ENCODE measurements at regions not wholly inside any gene's neighbourhood (a gene's known extent, or its start where the extent isn't known, plus 50 kb on each side); places are given as distances from the start of the nearest gene placed in this dataset.

DNA sequence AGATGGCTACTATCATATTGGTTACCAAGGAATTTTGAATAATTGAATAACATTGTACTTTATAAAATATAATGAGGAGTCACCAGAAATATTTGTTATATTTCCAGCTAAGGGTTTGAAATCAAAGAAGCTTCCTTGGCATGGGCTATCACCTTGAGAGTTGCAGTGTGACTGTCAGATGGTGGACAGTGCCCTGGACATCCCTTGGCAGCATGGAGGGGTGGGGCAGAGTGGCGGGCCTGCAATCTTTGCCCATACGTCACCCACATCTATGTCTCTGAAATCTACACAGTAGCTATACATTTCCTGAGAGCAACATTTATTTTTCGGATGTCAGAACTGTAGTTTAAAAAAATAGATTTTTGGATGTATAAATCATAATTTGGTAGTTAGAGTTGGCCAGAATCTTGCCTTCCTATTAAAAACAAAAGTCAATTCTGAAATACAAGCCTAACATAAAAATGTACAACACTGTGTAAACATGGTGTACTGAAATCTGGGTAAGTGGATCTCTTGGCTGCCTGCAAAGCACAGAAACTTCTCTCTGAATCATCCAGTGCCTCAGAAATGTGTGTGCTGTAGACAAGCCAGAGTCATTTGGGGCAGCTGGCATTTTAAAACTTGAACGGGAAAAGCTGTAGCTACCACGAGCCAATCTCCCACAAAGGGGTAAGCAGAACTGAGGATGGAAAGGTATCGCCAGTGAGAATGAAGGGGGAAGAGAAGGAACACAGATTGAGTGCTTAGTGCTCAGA, 124.2 kb upstream of the ARHGAP28 start:
- Histone ChIP-seq H3K27me3 (ENCODE audit: control insufficient read depth, insufficient read depth, low read length) (no peaks in the 10 kb centered on the region), H3K4me3 (ENCODE audit: low read length) (no peak overlapping the region), H3K36me3 (ENCODE audit: control insufficient read depth, insufficient read depth, low read length) (no peaks in the 10 kb centered on the region), H3K27ac (ENCODE audit: low read length) (no peak overlapping the region), H3K9me3 (ENCODE audit: control insufficient read depth, low read depth, low read length) (no peaks in the 10 kb centered on the region), H3K4me1 (ENCODE audit: control insufficient read depth, insufficient read depth, low read length) (no peaks in the 10 kb centered on the region)
- WGBS (ENCODE audit: insufficient coverage, low lambda C conversion rate), result no CpG with 5 or more reads among the region's 6 CpGs
- DNase-seq, result no peak

DNA sequence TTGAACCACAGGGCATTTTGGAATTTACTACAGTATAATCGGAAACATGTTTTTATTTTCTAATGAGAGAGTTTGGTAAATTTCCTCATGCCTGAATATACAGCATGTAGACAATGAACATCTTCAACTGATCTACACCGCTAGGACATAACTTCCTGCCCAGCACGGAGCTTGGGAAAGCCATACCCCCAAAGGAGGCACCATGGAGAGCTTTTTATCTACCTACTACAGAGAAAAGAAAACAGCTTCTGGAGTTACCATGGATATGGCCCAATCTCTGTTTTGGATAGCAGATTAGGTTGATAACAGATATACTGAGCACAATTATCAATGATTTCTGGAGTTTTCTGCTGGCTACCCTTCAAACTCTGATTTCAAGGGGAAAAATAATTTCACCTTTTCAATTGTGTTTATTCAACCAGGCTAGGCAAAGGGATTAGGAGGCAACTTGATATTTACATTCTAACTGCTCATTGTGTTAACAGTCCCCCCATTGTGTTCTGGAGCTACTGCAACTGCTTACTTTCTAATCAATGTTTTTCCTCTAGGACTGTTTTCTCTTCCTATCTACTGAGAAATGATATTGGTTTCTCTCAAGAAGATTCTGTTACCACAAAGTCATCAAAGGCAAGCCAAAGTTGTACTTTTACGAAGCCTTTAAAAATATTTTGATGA, 123.0 kb upstream of the ARHGAP28 start:
- no peaks in the 10 kb centered on the region for H3K9me3 ChIP-seq (ENCODE audit: control insufficient read depth, low read depth, low read length)
- WGBS (ENCODE audit: insufficient coverage, low lambda C conversion rate), result 90% methylated on average over 2 of the region's 4 CpGs
- no peaks in the 10 kb centered on the region for H3K27me3 ChIP-seq (ENCODE audit: control insufficient read depth, insufficient read depth, low read length)
- no peak for DNase-seq
- H3K4me3 ChIP-seq (ENCODE audit: low read length), result no peak overlapping the region
- no peaks in the 10 kb centered on the region for H3K4me1 ChIP-seq (ENCODE audit: control insufficient read depth, insufficient read depth, low read length)
- H3K27ac ChIP-seq (ENCODE audit: low read length), result no peak overlapping the region
- no peaks in the 10 kb centered on the region for H3K36me3 ChIP-seq (ENCODE audit: control insufficient read depth, insufficient read depth, low read length)

DNA sequence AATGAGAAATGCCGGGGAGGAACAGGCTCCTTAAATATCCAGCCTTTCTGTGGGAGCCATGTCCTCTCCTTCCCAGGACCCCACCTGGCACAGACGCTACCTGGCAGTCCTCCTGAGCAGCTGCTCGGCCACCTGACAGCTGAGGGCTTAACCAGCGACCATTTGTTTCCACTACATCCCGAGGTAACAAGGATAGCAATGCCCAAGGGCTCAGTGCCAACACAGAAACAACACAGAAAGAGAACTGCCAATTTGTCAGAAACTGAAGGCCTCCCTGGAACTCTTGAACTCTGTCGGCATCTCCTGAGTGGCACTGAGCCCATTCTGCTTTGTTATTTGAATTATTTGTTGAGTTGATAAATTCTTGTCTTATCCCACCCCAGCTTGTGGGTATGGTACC, 122.2 kb upstream of the ARHGAP28 start:
- Histone ChIP-seq H3K9me3 (ENCODE audit: control insufficient read depth, low read depth, low read length) (no peaks in the 10 kb centered on the region), H3K4me1 (ENCODE audit: control insufficient read depth, insufficient read depth, low read length) (no peaks in the 10 kb centered on the region), H3K36me3 (ENCODE audit: control insufficient read depth, insufficient read depth, low read length) (no peaks in the 10 kb centered on the region), H3K27ac (ENCODE audit: low read length) (no peak overlapping the region), H3K27me3 (ENCODE audit: control insufficient read depth, insufficient read depth, low read length) (no peaks in the 10 kb centered on the region), H3K4me3 (ENCODE audit: low read length) (no peak overlapping the region)
- no peak for DNase-seq
- no CpG with 5 or more reads among the region's 6 CpGs for WGBS (ENCODE audit: insufficient coverage, low lambda C conversion rate)

DNA sequence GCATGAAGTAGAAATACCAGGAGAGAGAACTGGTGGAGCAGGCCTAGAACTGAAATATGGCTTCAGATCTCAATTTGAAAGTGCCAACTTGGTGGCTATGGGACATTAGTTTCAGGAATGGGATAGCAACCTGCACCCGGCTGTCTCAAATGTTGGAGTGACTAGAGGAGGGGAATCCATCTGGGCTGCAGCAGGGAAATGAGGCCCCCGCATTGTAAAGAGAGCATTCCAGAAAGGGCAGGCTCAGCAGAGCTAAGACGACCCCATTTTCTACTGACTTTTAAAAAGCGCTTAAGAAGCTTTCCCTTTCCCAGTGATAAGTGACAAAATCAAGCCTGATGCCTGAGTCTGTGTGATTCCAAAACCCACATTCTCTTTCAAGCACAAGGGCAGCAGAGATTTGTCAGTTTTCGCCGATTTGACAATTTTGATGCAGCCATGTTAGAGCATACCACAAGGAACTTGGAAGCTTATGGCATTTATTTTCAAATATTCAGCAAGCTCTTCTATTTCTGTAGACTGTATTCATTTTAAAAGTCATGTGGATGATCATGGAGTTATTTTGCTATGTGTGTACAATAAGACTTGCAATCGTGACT, 119.8 kb upstream of the ARHGAP28 start:
- no peaks in the 10 kb centered on the region for H3K36me3 ChIP-seq (ENCODE audit: control insufficient read depth, insufficient read depth, low read length)
- DNase-seq, result no peak
- H3K27me3 ChIP-seq (ENCODE audit: control insufficient read depth, insufficient read depth, low read length), result no peaks in the 10 kb centered on the region
- H3K27ac ChIP-seq (ENCODE audit: low read length), result no peak overlapping the region
- H3K9me3 ChIP-seq (ENCODE audit: control insufficient read depth, low read depth, low read length), result no peaks in the 10 kb centered on the region
- WGBS (ENCODE audit: insufficient coverage, low lambda C conversion rate), result no CpG with 5 or more reads among the region's 7 CpGs
- no peaks in the 10 kb centered on the region for H3K4me1 ChIP-seq (ENCODE audit: control insufficient read depth, insufficient read depth, low read length)
- no peak overlapping the region for H3K4me3 ChIP-seq (ENCODE audit: low read length)

DNA sequence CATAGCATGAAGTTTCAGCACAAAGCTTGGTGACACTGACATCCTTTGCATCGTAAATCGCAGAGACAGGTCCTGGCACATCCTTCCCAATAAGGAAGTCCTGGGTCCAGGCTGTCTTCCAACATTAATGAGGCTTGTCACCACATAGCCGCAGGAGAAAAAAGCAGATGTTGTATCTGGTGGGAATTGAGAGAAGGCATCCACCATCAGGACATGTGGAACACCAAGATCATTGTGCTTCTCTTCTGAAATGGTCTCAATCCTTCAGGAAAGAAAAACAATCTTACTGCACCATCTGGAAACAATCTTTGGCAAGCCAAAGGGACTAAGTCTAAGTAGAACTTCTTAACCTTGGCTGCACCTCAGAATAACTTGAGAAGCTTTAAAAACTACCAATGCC, 119.0 kb upstream of the ARHGAP28 start:
- Histone ChIP-seq H3K27ac (ENCODE audit: low read length) (no peak overlapping the region), H3K9me3 (ENCODE audit: control insufficient read depth, low read depth, low read length) (no peaks in the 10 kb centered on the region), H3K27me3 (ENCODE audit: control insufficient read depth, insufficient read depth, low read length) (no peaks in the 10 kb centered on the region), H3K36me3 (ENCODE audit: control insufficient read depth, insufficient read depth, low read length) (no peaks in the 10 kb centered on the region), H3K4me3 (ENCODE audit: low read length) (no peak overlapping the region), H3K4me1 (ENCODE audit: control insufficient read depth, insufficient read depth, low read length) (no peaks in the 10 kb centered on the region)
- no CpG with 5 or more reads among the region's 3 CpGs for WGBS (ENCODE audit: insufficient coverage, low lambda C conversion rate)
- DNase-seq, result no peak

DNA sequence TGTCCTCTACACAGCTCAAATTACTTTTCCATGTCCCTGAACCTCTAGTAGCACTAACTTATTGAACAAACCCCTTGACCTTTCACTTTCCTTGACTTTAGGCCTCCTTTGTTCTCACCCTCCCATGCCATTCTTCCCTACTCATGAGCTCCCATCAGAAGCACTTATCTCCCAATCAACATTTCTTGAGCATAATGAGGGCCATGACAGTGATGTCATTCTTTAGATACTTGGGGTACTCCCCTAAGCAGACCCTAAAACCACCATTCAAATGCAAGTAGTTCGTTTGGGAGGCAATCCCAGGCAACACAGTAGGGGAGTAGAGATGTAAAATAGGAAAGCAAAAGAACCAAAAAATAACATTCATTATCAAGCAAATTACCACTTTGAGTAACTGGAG, 115.9 kb upstream of the ARHGAP28 start:
- H3K27ac ChIP-seq (ENCODE audit: low read length), result no peak overlapping the region
- no peaks in the 10 kb centered on the region for H3K27me3 ChIP-seq (ENCODE audit: control insufficient read depth, insufficient read depth, low read length)
- DNase-seq, result no peak
- H3K4me3 ChIP-seq (ENCODE audit: low read length), result no peak overlapping the region
- H3K4me1 ChIP-seq (ENCODE audit: control insufficient read depth, insufficient read depth, low read length), result no peaks in the 10 kb centered on the region
- H3K36me3 ChIP-seq (ENCODE audit: control insufficient read depth, insufficient read depth, low read length), result no peaks in the 10 kb centered on the region
- H3K9me3 ChIP-seq (ENCODE audit: control insufficient read depth, low read depth, low read length), result no peaks in the 10 kb centered on the region
- WGBS (ENCODE audit: insufficient coverage, low lambda C conversion rate), result no CpG with 5 or more reads among the region's 1 CpG

DNA sequence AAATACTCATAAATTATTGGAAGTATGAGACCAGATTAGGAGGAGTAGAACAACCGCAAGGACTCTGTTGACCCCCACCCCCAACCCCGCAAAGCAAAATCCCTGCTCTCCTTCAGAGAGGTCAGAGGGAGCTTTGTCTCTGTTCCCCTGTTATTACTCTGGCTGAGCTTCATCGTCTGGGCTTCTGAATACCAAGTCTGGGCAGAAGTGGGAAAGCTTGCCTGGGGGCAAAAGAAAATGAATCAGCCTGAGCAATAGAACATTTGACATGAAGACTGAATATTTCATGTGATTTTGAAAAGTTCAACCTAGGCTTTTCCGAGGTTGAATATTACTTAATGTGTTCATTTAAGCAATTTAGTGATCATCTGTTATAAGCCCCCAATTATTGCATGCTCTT, 114.6 kb upstream of the ARHGAP28 start:
- H3K4me1 ChIP-seq (ENCODE audit: control insufficient read depth, insufficient read depth, low read length), result no peaks in the 10 kb centered on the region

DNA sequence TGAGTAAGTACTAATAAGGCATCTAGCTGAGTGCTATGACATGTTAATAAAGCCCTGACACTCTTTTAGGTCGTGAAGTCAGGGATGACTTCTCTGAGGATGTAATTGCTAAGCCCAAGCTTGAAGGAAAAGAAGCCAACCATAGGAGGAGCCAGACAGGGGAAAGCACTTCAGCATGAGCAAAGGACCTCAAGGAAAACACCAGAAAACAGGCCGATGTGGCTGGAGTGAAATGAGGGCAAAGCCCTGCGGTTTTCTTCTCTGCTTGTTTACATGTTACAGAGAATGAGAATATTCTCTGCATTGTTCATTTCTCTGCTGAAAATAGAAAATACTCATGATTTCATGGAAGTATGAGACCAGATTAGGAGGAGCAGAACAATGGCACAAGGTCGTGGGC, 112.5 kb upstream of the ARHGAP28 start:
- H3K9me3 ChIP-seq (ENCODE audit: control insufficient read depth, low read depth, low read length), result no peaks in the 10 kb centered on the region
- H3K27me3 ChIP-seq (ENCODE audit: control insufficient read depth, insufficient read depth, low read length), result no peaks in the 10 kb centered on the region
- no peaks in the 10 kb centered on the region for H3K36me3 ChIP-seq (ENCODE audit: control insufficient read depth, insufficient read depth, low read length)
- DNase-seq, result no peak
- H3K4me3 ChIP-seq (ENCODE audit: low read length), result no peak overlapping the region
- WGBS (ENCODE audit: insufficient coverage, low lambda C conversion rate), result 100% methylated on average over 1 of the region's 4 CpGs
- H3K4me1 ChIP-seq (ENCODE audit: control insufficient read depth, insufficient read depth, low read length), result no peaks in the 10 kb centered on the region
- H3K27ac ChIP-seq (ENCODE audit: low read length), result no peak overlapping the region

More for the DNA sequence above, 114.6 kb upstream of the ARHGAP28 start:
- WGBS (ENCODE audit: insufficient coverage, low lambda C conversion rate), result no CpG with 5 or more reads among the region's 4 CpGs
- no peak overlapping the region for H3K27ac ChIP-seq (ENCODE audit: low read length)
- no peaks in the 10 kb centered on the region for H3K27me3 ChIP-seq (ENCODE audit: control insufficient read depth, insufficient read depth, low read length)
- H3K36me3 ChIP-seq (ENCODE audit: control insufficient read depth, insufficient read depth, low read length), result no peaks in the 10 kb centered on the region
- no peak for DNase-seq
- H3K4me3 ChIP-seq (ENCODE audit: low read length), result no peak overlapping the region
- H3K9me3 ChIP-seq (ENCODE audit: control insufficient read depth, low read depth, low read length), result no peaks in the 10 kb centered on the region

DNA sequence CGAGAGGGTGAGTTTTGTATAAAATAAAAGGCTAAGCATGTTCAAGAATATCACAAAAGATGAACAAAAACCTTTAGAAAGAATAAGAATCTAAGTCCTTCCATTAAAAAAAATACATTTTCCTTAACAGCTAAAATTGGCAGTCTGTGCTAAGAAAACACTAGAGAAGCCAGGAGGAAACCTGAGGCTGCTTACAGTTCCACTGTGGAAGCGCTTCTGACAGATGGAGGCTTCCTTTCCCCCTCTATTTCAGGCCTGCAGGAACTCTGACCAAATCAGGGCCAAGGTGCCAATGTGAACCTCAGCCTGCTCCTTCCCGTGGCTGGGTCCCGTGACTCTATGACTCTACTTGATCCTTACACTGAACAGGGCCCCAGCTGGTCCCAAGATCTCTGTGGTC, 108.1 kb upstream of the ARHGAP28 start:
- no CpG with 5 or more reads among the region's 4 CpGs for WGBS (ENCODE audit: insufficient coverage, low lambda C conversion rate)
- no peaks in the 10 kb centered on the region for H3K4me1 ChIP-seq (ENCODE audit: control insufficient read depth, insufficient read depth, low read length)
- no peaks in the 10 kb centered on the region for H3K9me3 ChIP-seq (ENCODE audit: control insufficient read depth, low read depth, low read length)
- H3K36me3 ChIP-seq (ENCODE audit: control insufficient read depth, insufficient read depth, low read length), result no peaks in the 10 kb centered on the region
- no peak overlapping the region for H3K4me3 ChIP-seq (ENCODE audit: low read length)
- DNase-seq, result no peak
- H3K27me3 ChIP-seq (ENCODE audit: control insufficient read depth, insufficient read depth, low read length), result no peaks in the 10 kb centered on the region
- H3K27ac ChIP-seq (ENCODE audit: low read length), result no peak overlapping the region

DNA sequence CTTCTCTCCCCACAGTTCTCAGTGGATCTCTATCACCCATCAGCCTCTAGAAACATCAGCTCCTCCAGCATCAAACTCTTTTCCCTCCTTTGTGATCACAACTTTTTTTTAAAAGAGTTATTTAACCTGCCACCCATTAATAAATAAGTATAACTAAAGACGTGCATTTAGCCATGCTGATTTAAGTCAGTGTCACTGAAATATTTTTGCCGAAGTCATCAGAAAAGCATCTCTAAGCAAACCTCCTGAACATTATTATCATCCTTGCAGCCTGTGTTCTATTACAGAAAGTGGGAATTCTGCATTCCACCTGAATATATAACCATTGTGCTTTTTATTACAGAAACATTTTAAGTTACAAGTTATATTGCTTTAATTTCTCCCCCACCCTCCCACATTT, 106.2 kb upstream of the ARHGAP28 start:
- Histone ChIP-seq H3K27me3 (ENCODE audit: control insufficient read depth, insufficient read depth, low read length) (no peaks in the 10 kb centered on the region), H3K4me1 (ENCODE audit: control insufficient read depth, insufficient read depth, low read length) (no peaks in the 10 kb centered on the region), H3K36me3 (ENCODE audit: control insufficient read depth, insufficient read depth, low read length) (no peaks in the 10 kb centered on the region), H3K4me3 (ENCODE audit: low read length) (no peak overlapping the region), H3K9me3 (ENCODE audit: control insufficient read depth, low read depth, low read length) (no peaks in the 10 kb centered on the region), H3K27ac (ENCODE audit: low read length) (no peak overlapping the region)
- no peak for DNase-seq
- WGBS (ENCODE audit: insufficient coverage, low lambda C conversion rate), result 50% methylated on average over 1 of the region's 2 CpGs

Data from large intestine (tissue), 3 donors.